HepG2 (cell line): ENCODE measurements at regions not wholly inside any gene's neighbourhood (a gene's known extent, or its start where the extent isn't known, plus 50 kb on each side); places are given as distances from the start of the nearest gene placed in this dataset.

Experiments
- ATAC-seq: fragments of 200-7000 bp; cut with Tn5 transposase; 3 replicates; pipeline ENCODE4 v1.9.1; 2020; ENCODE audit warnings: mild to moderate bottlenecking, moderate library complexity
- BruUV-seq: library from RNA; stranded (reverse); fragments of 400-500 nt; replicated peaks from 2 replicates; lab custom pipeline; 2021; lab: Mats Ljungman, UMichigan
- CTCF ChIA-PET: fragments of 300-600 bp; formaldehyde crosslinking; extraction: SDS; loops from one replicate; lab custom pipeline; 2021; ENCODE audit warnings: low total read pairs, inconsistent platforms, low intra/inter-chr PET ratio; lab: Yijun Ruan, JAX
- POLR2A ChIA-PET: fragments of 350-600 bp; sonication (Branson Sonifier 250); formaldehyde crosslinking; loops from one replicate; lab custom pipeline; 2020; ENCODE audit warnings: antibody characterized with exemption, inconsistent platforms; lab: Yijun Ruan, JAX
- DNase-seq: peaks from one replicate; pipeline ENCODE4 v3.0.0-alpha.2; 2015; ENCODE audit warnings: low spot score
- FAIRE-seq: peaks from 3 replicates; lab custom pipeline; 2011; peaks lifted over from hg19 to GRCh38; lab: Jason Lieb, UNC
- H2AFZ ChIP-seq: one replicate; pipeline ENCODE4 v1.6.1; 2011; ENCODE audit warnings: low read length, inconsistent platforms
- H3K27ac ChIP-seq: fragments of 300-600 bp; 3 replicates; pipeline ENCODE4 v1.8.0; 2011; ENCODE audit warnings: mixed run types, mild to moderate bottlenecking, mixed read lengths, low read length, inconsistent platforms; ENCODE audit not compliant: insufficient read depth; ENCODE audit errors: extremely low read length
- H3K27me3 ChIP-seq, 2 experiments: fragments of 200-600 bp in 1 of 2; 2 replicates in 1 of 2; 3 replicates in 1 of 2; pipeline versions ENCODE4 v1.6.0 to v1.8.0; 2011; ENCODE audit warnings: low read length in 2 of 2, mild to moderate bottlenecking in 2 of 2, moderate library complexity in 2 of 2, inconsistent platforms in 1 of 2; ENCODE audit not compliant: insufficient read depth in 2 of 2, control insufficient read depth in 1 of 2
- H3K36me3 ChIP-seq, 2 experiments: fragments of 200-600 bp in 1 of 2; replicated peaks in 1 of 2; 2 replicates in 1 of 2; 3 replicates in 1 of 2; pipeline versions ENCODE4 v1.5.1 to v1.8.0; 2011; ENCODE audit warnings: low read length in 2 of 2, inconsistent platforms in 1 of 2; ENCODE audit not compliant: insufficient read depth in 2 of 2, control insufficient read depth in 1 of 2
- H3K4me1 ChIP-seq: 2 replicates; pipeline ENCODE4 v1.5.1; 2012; ENCODE audit warnings: low read length, inconsistent platforms; ENCODE audit not compliant: insufficient read depth
- H3K4me2 ChIP-seq: 2 replicates; pipeline ENCODE4 v1.6.0; 2011; ENCODE audit warnings: low read depth, low read length, inconsistent platforms
- H3K4me3 ChIP-seq, 3 experiments: fragments of 200-600 bp in 1 of 3; sonication (generic), shearing (Covaris generic) in 1 of 3; replicated peaks in 1 of 3; 2 replicates each; pipeline ENCODE4 v1.5.1; 2011 to 2016; ENCODE audit warnings: low read length in 3 of 3, inconsistent platforms in 2 of 3, low read depth in 2 of 3, mild to moderate bottlenecking in 2 of 3, control low read depth in 1 of 3, mixed read lengths in 1 of 3; ENCODE audit not compliant: insufficient read depth in 1 of 3
- H3K79me2 ChIP-seq: one replicate; pipeline ENCODE4 v1.6.1; 2011; ENCODE audit warnings: low read length, inconsistent platforms; ENCODE audit not compliant: insufficient read depth
- H3K9ac ChIP-seq: 2 replicates; pipeline ENCODE4 v1.6.0; 2011; ENCODE audit warnings: mild to moderate bottlenecking, low read depth, low read length, inconsistent platforms; ENCODE audit not compliant: insufficient read depth
- H3K9me3 ChIP-seq: 2 replicates; pipeline ENCODE4 v1.5.1; 2012; ENCODE audit warnings: mild to moderate bottlenecking, low read length
- H4K20me1 ChIP-seq: 2 replicates; pipeline ENCODE4 v1.6.0; 2011; ENCODE audit warnings: inconsistent platforms, mild to moderate bottlenecking, low read length, moderate library complexity; ENCODE audit not compliant: insufficient read depth
- BCL6 ChIP-seq: IDR thresholded peaks from 2 replicates; pipeline ENCODE4 v1.6.1; 2016; ENCODE audit warnings: missing genetic modification reagents, missing compliant biosample characterization
- FIP1L1 ChIP-seq: fragments of 200-400 bp; formaldehyde crosslinking; IDR thresholded peaks from 2 replicates; pipeline ENCODE4 v1.6.1; 2018; ENCODE audit warnings: low read depth, mild to moderate bottlenecking, low read length, moderate library complexity, borderline replicate concordance; ENCODE audit not compliant: insufficient read depth
- GMEB2 ChIP-seq: IDR thresholded peaks from 2 replicates; pipeline ENCODE4 v1.6.1; 2016; ENCODE audit warnings: missing biosample characterization, missing genetic modification reagents, low read depth
- HMG20A ChIP-seq: IDR thresholded peaks from 2 replicates; pipeline ENCODE4 v1.6.1; 2016; ENCODE audit warnings: borderline replicate concordance
- HNRNPH1 ChIP-seq: fragments of 200-400 bp; formaldehyde crosslinking; optimal IDR thresholded peaks from 2 replicates; pipeline ENCODE3; 2017; ENCODE audit warnings: mild to moderate bottlenecking, low read depth, low read length
- NPAS2 ChIP-seq: sonication (generic); formaldehyde crosslinking; IDR thresholded peaks from 2 replicates; pipeline ENCODE4 v1.8.0; 2022; ENCODE audit warnings: mild to moderate bottlenecking, missing genetic modification reagents, borderline replicate concordance
- RFX3 ChIP-seq: IDR thresholded peaks from 2 replicates; pipeline ENCODE4 v1.6.1; 2016; ENCODE audit warnings: missing biosample characterization, missing genetic modification reagents
- SIN3A ChIP-seq: IDR thresholded peaks from 2 replicates; pipeline ENCODE4 v1.6.1; 2011; ENCODE audit warnings: low read depth, mild to moderate bottlenecking, control low read depth, low read length, borderline replicate concordance
- SNAPC5 ChIP-seq: sonication (generic); formaldehyde crosslinking; IDR thresholded peaks from 2 replicates; pipeline ENCODE4 v1.8.1; 2023; ENCODE audit warnings: mild to moderate bottlenecking, missing genetic modification reagents, borderline replicate concordance
- TBX3 ChIP-seq: fragments of 450-650 bp; IDR thresholded peaks from 2 replicates; pipeline ENCODE4 v1.6.1; 2017; ENCODE audit warnings: antibody characterized with exemption, mild to moderate bottlenecking, inconsistent platforms, borderline replicate concordance
- YEATS2 ChIP-seq: sonication (generic); formaldehyde crosslinking; IDR thresholded peaks from 2 replicates; pipeline ENCODE4 v1.4.0; 2020; ENCODE audit warnings: missing genetic modification reagents, borderline replicate concordance
- ZFX ChIP-seq: sonication (generic); formaldehyde crosslinking; IDR thresholded peaks from 2 replicates; pipeline ENCODE4 v1.4.0; 2020; ENCODE audit warnings: mild to moderate bottlenecking, low read depth, missing genetic modification reagents, moderate library complexity
- ZFYVE20 ChIP-seq: sonication (generic); formaldehyde crosslinking; IDR thresholded peaks from 2 replicates; pipeline ENCODE4 v1.8.0; 2023; ENCODE audit warnings: low read depth, mild to moderate bottlenecking, moderate library complexity, missing genetic modification reagents, borderline replicate concordance
- ZNF138 ChIP-seq: sonication (generic); formaldehyde crosslinking; IDR thresholded peaks from 2 replicates; pipeline ENCODE4 v1.5.0; 2020; ENCODE audit warnings: mild to moderate bottlenecking, low read depth, missing genetic modification reagents
- ZNF20 ChIP-seq: sonication (generic); formaldehyde crosslinking; IDR thresholded peaks from 2 replicates; pipeline ENCODE4 v1.4.0; 2020; ENCODE audit warnings: mild to moderate bottlenecking, moderate library complexity, missing genetic modification reagents
- ZNF576 ChIP-seq: sonication (generic); formaldehyde crosslinking; IDR thresholded peaks from 2 replicates; pipeline ENCODE4 v1.4.0; 2020; ENCODE audit warnings: mild to moderate bottlenecking, missing genetic modification reagents
- ZNF740 ChIP-seq: sonication (generic); formaldehyde crosslinking; IDR thresholded peaks from 2 replicates; pipeline ENCODE4 v1.4.0; 2020; ENCODE audit warnings: missing genetic modification reagents
- ZNF788 ChIP-seq: sonication (generic); formaldehyde crosslinking; IDR thresholded peaks from 2 replicates; pipeline ENCODE4 v1.5.0; 2020; ENCODE audit warnings: mild to moderate bottlenecking, missing genetic modification reagents, borderline replicate concordance
- ZUFSP ChIP-seq: sonication (generic); formaldehyde crosslinking; IDR thresholded peaks from 2 replicates; pipeline ENCODE4 v1.9.0; 2021; ENCODE audit warnings: missing genetic modification reagents, mild to moderate bottlenecking, borderline replicate concordance
- WGBS: methylation state at CpG from one replicate; pipeline ENCODE4 v1.1.6; 2017; ENCODE audit warnings: low lambda C conversion rate; 5-methylcytosine and 5-hydroxymethylcytosine counted together
- in situ Hi-C: cut with HindIII; loops from 2 replicates; pipeline ENCODE4 v1.10.0; 2017; ENCODE audit warnings: low pct_unique_long_range_greater_than_20kb; ENCODE audit not compliant: extremely low pct_ligation_motif_present
- intact Hi-C: fragments of 100-400 bp; cut with micrococcal nuclease; formaldehyde crosslinking; loops from one replicate; pipeline ENCODE4 v1.10.0; 2022; ENCODE audit not compliant: unreplicated experiment

GRCh38 chr10:33818343-33818742, 483.9 kb upstream of the NRP1 start:
- no peak overlapping the region for H3K27ac ChIP-seq
- BruUV-seq = no TSS peak
- no peak for DNase-seq
- no peaks in the 10 kb centered on the region for H4K20me1 ChIP-seq
- POLR2A ChIA-PET = no interaction called here
- no peak overlapping the region for H3K4me2 ChIP-seq
- no peak overlapping the region for H3K9ac ChIP-seq
- TF ChIP-seq BCL6 (CRISPR knock-in tag) = no peak
- no peak for TF ChIP-seq ZNF138
- no peak for TF ChIP-seq ZNF576 (CRISPR knock-in tag)
- no peak for TF ChIP-seq ZNF20 (CRISPR knock-in tag)
- TF ChIP-seq FIP1L1 = no peak
- no peak for TF ChIP-seq ZNF740 (CRISPR knock-in tag)
- no peak for TF ChIP-seq HNRNPH1
- TF ChIP-seq HMG20A (CRISPR knock-in tag) = no peak
- no peak for TF ChIP-seq RFX3 (CRISPR knock-in tag)
- no peak for TF ChIP-seq ZFYVE20
- no peak for TF ChIP-seq GMEB2 (CRISPR knock-in tag)
- no peak for TF ChIP-seq SIN3A
- no peak for TF ChIP-seq NPAS2
- no peak for TF ChIP-seq YEATS2 (CRISPR knock-in tag)
- no peak for TF ChIP-seq SNAPC5 (CRISPR knock-in tag)
- TF ChIP-seq TBX3 = no peak
- no peak for TF ChIP-seq ZUFSP (CRISPR knock-in tag)
- TF ChIP-seq ZFX (CRISPR knock-in tag) = no peak
- no peak for TF ChIP-seq ZNF788 (CRISPR knock-in tag)
- TF ChIP-seq, all 625 proteins: peak for 0
- no peaks in the 10 kb centered on the region for H3K36me3 ChIP-seq
- intact Hi-C loops = no loop called here
- H3K27me3 ChIP-seq = no peaks in the 10 kb centered on the region
- no peaks in the 10 kb centered on the region for H3K9me3 ChIP-seq
- H3K4me1 ChIP-seq = no peaks in the 10 kb centered on the region
- no peaks in the 10 kb centered on the region for H3K79me2 ChIP-seq
- ATAC-seq (no peak), FAIRE-seq (no peak)
- CTCF ChIA-PET = no interaction called here
- in situ Hi-C loops = no loop called here
- no peak overlapping the region for H2AFZ ChIP-seq
- no peak overlapping the region for H3K4me3 ChIP-seq
- 38% methylated on average over 2 of the region's 2 CpGs for WGBS
